MM.1S (cell line): ENCODE measurements at regions not wholly inside any gene's neighbourhood (a gene's known extent, or its start where the extent isn't known, plus 50 kb on each side); places are given as distances from the start of the nearest gene placed in this dataset.

Experiments used
- DNase-seq: peaks from one replicate; pipeline ENCODE4 v3.0.0-alpha.2; 2015
- H2AFZ ChIP-seq: fragments of 300-600 bp; sonication (generic); 2 replicates; pipeline ENCODE4 v1.6.0; 2016; ENCODE audit warnings: antibody characterized with exemption, low read length
- H3F3A ChIP-seq: fragments of 300-600 bp; sonication (generic); 2 replicates; pipeline ENCODE4 v1.6.1; 2016; ENCODE audit warnings: mild to moderate bottlenecking, antibody characterized with exemption, low read length, moderate library complexity, mixed read lengths; ENCODE audit not compliant: insufficient read depth
- H3K27ac ChIP-seq: fragments of 300-600 bp; sonication (generic); 2 replicates; pipeline ENCODE4 v1.5.1; 2016; ENCODE audit warnings: mild to moderate bottlenecking, low read length
- H3K27me3 ChIP-seq: fragments of 300-600 bp; sonication (generic); replicated peaks from 2 replicates; pipeline ENCODE4 v1.6.0; 2016; ENCODE audit warnings: low read length; ENCODE audit not compliant: insufficient read depth
- H3K36me3 ChIP-seq: fragments of 300-600 bp; sonication (generic); replicated peaks from 2 replicates; pipeline ENCODE4 v1.6.1; 2016; ENCODE audit warnings: mild to moderate bottlenecking, low read length, mixed read lengths; ENCODE audit not compliant: insufficient read depth
- H3K4me1 ChIP-seq: fragments of 300-600 bp; sonication (generic); 2 replicates; pipeline ENCODE4 v1.6.1; 2016; ENCODE audit warnings: low read length, mixed read lengths
- H3K4me2 ChIP-seq: fragments of 300-600 bp; sonication (generic); 2 replicates; pipeline ENCODE4 v1.6.0; 2016; ENCODE audit warnings: low read depth, low read length
- H3K4me3 ChIP-seq: fragments of 300-600 bp; sonication (generic); 2 replicates; pipeline ENCODE4 v1.5.1; 2016; ENCODE audit warnings: low read length, mixed read lengths
- H3K79me2 ChIP-seq: fragments of 300-600 bp; sonication (generic); 2 replicates; pipeline ENCODE4 v1.6.1; 2016; ENCODE audit warnings: mixed run types, low read length, mixed read lengths
- H3K9ac ChIP-seq: fragments of 300-600 bp; sonication (generic); 2 replicates; pipeline ENCODE4 v1.6.1; 2016; ENCODE audit warnings: low read length, mixed read lengths
- H3K9me2 ChIP-seq: fragments of 300-600 bp; sonication (generic); replicated peaks from 2 replicates; pipeline ENCODE4 v1.6.1; 2016; ENCODE audit warnings: mild to moderate bottlenecking, low read length, mixed read lengths; ENCODE audit not compliant: insufficient read depth
- H3K9me3 ChIP-seq: fragments of 300-600 bp; sonication (generic); replicated peaks from 2 replicates; pipeline ENCODE4 v1.6.1; 2016; ENCODE audit warnings: mild to moderate bottlenecking, low read length, mixed read lengths; ENCODE audit not compliant: insufficient read depth
- H4K20me1 ChIP-seq: fragments of 300-600 bp; sonication (generic); 2 replicates; pipeline ENCODE4 v1.6.1; 2016; ENCODE audit warnings: mild to moderate bottlenecking, low read length, moderate library complexity, mixed read lengths; ENCODE audit not compliant: insufficient read depth
- CTCF ChIP-seq: fragments of 300-600 bp; sonication (generic); IDR thresholded peaks from 2 replicates; pipeline ENCODE4 v1.5.1; 2016; ENCODE audit warnings: antibody characterized with exemption, low read length, mixed read lengths
- EZH2 ChIP-seq: fragments of 300-600 bp; sonication (generic); optimal IDR thresholded peaks from 2 replicates; pipeline ENCODE3; 2017; ENCODE audit warnings: low read depth, mild to moderate bottlenecking, antibody characterized with exemption, low read length, mixed read lengths
- EZH2phosphoT487 ChIP-seq: fragments of 300-600 bp; sonication (generic); IDR thresholded peaks from 2 replicates; pipeline ENCODE4 v1.6.1; 2018; ENCODE audit warnings: antibody characterized with exemption, low read length

GRCh38 chr5:72625332-72625731 lies 118.1 kb upstream of the ZNF366 start:
- TF ChIP-seq EZH2phosphoT487 (no peak), EZH2 (no peak), CTCF (no peak)
- DNase-seq, result no peak
- no peak overlapping the region for H3K27ac ChIP-seq

GRCh38 chr5:72624641-72625236 lies 117.5 kb upstream of the ZNF366 start:
- no peaks in the 10 kb centered on the region for H3K9me3 ChIP-seq
- no peaks in the 10 kb centered on the region for H3F3A ChIP-seq
- no peak for DNase-seq
- TF ChIP-seq EZH2phosphoT487 (no peak), CTCF (no peak), EZH2 (no peak)
- no peaks in the 10 kb centered on the region for H3K79me2 ChIP-seq
- no peaks in the 10 kb centered on the region for H3K27me3 ChIP-seq
- H3K9ac ChIP-seq, result no peak overlapping the region
- no peaks in the 10 kb centered on the region for H4K20me1 ChIP-seq
- no peak overlapping the region for H3K4me3 ChIP-seq
- H3K9me2 ChIP-seq, result no peaks in the 10 kb centered on the region
- no peaks in the 10 kb centered on the region for H3K4me1 ChIP-seq
- H3K27ac ChIP-seq, result no peak overlapping the region
- H3K36me3 ChIP-seq, result no peaks in the 10 kb centered on the region
- H3K4me2 ChIP-seq, result no peak overlapping the region
- no peak overlapping the region for H2AFZ ChIP-seq

More at GRCh38 chr5:72625332-72625731, 118.1 kb upstream of the ZNF366 start:
- Histone ChIP-seq H3K9ac (no peak overlapping the region), H4K20me1 (no peaks in the 10 kb centered on the region), H3K9me3 (no peaks in the 10 kb centered on the region), H3K27me3 (no peaks in the 10 kb centered on the region), H2AFZ (no peak overlapping the region), H3K79me2 (no peaks in the 10 kb centered on the region), H3K9me2 (no peaks in the 10 kb centered on the region), H3K4me2 (no peak overlapping the region), H3K4me1 (no peaks in the 10 kb centered on the region), H3F3A (no peaks in the 10 kb centered on the region), H3K4me3 (no peak overlapping the region), H3K36me3 (no peaks in the 10 kb centered on the region)

- no peak overlapping the region for H2AFZ ChIP-seq
- H3K4me3 ChIP-seq, result no peak overlapping the region
- no peaks in the 10 kb centered on the region for H3K27me3 ChIP-seq
- no peaks in the 10 kb centered on the region for H3K79me2 ChIP-seq
- H3K9me3 ChIP-seq, result no peaks in the 10 kb centered on the region
- TF ChIP-seq EZH2phosphoT487 (no peak), EZH2 (no peak), CTCF (no peak)
- no peaks in the 10 kb centered on the region for H3F3A ChIP-seq
- no peaks in the 10 kb centered on the region for H3K36me3 ChIP-seq
- H3K4me2 ChIP-seq, result no peak overlapping the region
- H3K9me2 ChIP-seq, result no peaks in the 10 kb centered on the region
- no peaks in the 10 kb centered on the region for H3K4me1 ChIP-seq
- no peak overlapping the region for H3K9ac ChIP-seq
- H4K20me1 ChIP-seq, result no peaks in the 10 kb centered on the region
- DNase-seq, result no peak
- no peak overlapping the region for H3K27ac ChIP-seq
Observed at GRCh38 chr5:72623936-72624335, 116.7 kb upstream of the ZNF366 start.
